ENCODE measurements at regions not wholly inside any gene's neighbourhood (a gene's known extent, or its start where the extent isn't known, plus 50 kb on each side); places are given as distances from the start of the nearest gene placed in this dataset.
"Not testable (repeated sequence)": the region's sequence is repeated elsewhere in the genome, so short reads cannot be mapped to it uniquely, and the experiment has no call there.

GRCh38 chrX:7372825-7373525, 225.0 kb upstream of the PUDP start:
- no peak for DNase-seq

DNA sequence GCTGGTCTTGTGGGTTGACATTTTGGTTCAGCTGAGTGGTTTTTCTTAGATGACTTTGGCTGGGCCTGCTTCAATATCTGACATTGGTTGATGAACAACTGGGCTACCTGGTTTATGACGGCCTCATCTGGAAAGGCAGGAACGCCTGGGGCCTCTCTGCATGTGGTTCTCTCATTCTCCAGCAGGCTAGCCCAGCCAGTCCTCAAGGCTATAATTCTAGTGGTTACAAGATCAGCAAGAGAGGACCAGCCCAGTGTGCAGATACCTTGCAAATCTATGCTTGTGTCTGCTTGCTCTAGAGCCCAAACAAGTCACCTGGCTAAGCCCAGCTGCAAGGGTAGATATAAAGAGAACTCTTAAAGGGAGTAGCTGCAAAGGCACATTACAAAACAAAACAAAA, 214.2 kb upstream of the PUDP start:
- DNase-seq, result no peak

- no peak for DNase-seq
Measured at GRCh38 chrX:7351926-7352325, 204.0 kb upstream of the PUDP start.

GRCh38 chrX:7347465-7347864, 199.5 kb upstream of the PUDP start:
- no peak for DNase-seq

DNA sequence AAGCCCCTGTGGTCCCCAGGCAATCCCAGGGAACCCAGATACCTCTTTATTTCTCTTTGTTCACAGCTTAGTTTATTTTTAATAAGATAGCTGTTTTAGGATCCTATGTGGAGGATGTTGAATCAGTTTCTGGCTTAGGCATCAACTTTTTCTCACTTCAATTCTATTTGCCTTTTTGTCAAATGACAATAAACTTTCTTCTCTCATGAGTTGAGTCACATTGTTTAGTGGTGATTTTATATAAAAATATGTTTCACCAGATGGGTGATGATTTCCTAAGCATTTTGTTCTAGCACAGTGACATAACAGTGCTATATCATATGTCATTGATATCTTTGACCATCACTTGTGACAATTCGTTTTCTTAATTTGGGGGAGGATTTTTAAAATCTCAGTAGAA, 198.1 kb upstream of the PUDP start:
- DNase-seq, result no peak

GRCh38 chrX:7343181-7343580, 195.2 kb upstream of the PUDP start:
- no peak for DNase-seq

GRCh38 chrX:7335816-7336362, 187.9 kb upstream of the PUDP start:
- not testable (repeated sequence) for DNase-seq

DNA sequence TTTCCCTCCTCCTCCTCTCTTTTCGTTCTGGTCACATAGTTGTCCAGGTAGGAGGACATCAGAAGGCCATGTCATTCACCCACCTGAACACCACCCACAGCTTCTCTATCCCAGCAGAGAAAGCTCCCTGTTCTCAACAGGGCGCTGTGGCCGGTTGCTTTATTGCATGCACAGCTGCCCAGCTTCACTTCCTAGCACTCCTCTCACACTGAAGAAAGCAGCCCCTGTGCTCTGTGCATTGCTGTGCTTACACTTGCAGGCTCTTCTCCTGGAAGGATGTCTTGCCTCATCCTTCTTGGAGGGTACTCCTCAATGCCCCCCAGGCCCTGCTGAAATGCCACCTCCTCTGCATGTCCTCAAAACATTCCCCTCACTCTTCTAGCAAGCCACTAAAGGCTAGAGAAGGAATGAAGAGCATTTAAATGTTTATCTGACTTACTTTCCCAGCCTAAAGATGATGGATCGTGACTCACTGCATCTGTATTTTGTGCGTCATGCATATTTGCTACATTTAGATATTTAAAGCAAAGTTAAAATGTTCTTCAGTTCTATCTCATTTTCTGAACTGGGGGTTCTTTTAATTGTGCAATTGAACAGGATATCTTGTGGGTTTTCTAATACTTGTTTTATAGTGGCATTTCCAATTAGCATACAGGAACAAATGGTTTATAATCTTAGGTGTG, 186.4 kb upstream of the PUDP start:
- DNase-seq, result no peak

- no peak for DNase-seq
Measured at GRCh38 chrX:7330971-7331746, 183.2 kb upstream of the PUDP start.

DNA sequence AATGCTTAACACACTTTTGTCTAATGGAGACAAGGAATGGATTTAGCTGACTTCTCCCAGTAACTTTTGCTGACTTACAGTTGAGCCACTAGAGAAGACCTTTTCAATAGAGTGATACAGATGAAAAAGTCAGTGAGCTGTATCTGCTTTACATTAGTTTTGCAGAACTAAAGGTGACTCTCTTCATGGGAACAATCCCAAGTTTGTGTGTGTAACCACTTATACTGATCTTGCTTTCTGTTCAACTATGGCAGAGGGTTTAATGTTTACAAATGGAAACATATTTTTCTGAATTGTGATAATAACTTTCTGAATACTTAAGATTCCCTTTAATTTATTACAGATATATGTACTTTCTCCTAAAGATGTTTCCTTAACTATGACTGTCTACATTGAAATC, 182.6 kb upstream of the PUDP start:
- DNase-seq, result no peak

DNA sequence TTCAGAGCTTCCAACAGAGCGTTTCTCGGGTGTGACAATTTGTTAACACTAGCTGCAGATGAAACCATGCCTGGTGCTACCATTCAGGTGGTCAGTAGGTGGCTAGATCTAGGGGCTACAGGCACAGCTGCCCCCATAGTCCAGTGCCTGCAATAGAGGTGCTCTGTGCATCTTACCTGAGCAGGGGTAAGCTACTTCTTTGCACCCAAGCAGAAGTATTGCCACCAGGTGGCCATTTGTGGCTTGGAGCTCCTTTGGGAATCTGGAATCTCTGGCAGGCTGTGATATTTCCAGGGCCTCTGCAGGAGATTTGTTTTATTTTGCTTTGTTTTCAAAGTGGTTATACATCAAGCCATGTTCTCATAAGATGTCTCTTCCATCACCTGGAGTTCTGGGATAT, 170.7 kb upstream of the PUDP start:
- DNase-seq, result no peak

GRCh38 chrX:7318241-7318640, 170.3 kb upstream of the PUDP start:
- no peak for DNase-seq

DNA sequence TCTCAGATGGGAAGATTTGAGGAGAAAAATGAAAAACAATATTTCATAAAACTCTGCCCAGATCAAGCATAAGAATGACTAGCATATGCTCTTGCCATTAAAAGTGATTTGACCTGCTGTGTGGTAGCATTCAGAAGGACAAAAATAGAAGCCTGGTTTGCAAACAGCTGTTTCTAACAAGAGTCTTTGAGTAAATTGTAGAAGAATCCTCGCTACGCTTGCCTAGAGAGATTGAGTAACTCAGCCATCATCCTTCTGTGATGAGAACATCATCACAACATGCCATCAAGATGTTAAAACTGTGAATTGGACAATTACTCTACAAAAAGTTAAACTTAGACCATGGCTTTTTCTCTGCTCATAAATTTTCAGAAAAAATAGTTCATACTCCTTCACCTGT, 168.9 kb upstream of the PUDP start:
- no peak for DNase-seq

DNA sequence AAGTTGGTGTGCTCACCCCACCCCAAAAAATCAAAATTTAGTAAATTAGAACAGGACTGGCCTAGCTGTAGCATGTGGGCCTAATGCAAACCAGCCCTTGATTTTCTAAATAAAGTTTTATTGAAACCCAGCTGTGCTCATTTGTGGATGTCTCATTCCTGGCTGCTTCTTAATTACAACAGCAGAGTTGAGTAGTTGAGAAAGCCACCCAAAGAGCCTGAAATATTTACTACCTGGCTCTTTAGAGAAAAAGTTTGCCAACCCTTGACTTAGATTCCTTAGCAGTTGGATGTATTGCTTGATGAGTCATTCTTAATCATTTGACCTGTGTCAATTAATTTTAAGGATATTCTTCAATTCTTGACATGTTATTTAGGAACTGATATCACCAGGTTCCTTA, 168.3 kb upstream of the PUDP start:
- DNase-seq, result no peak

DNA sequence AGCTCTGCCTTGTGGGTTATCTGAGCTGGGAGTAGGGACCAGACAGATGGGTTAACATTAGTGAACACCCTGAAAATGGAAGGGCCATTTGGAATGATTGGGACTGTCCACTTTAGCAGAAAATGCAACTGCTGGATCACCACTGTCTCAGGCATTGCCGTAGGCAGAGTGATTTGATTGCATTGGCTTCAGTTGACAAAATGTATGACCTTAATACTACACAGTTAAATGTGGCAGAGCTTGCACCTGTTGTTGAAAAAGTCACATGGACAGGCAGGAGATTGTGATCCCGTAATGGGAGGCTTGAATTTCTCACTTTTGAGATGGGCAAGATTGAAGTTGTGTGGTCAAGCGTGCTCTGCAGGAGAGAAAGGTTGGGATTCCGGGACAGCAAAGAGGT, 166.5 kb upstream of the PUDP start:
- DNase-seq, result no peak

DNA sequence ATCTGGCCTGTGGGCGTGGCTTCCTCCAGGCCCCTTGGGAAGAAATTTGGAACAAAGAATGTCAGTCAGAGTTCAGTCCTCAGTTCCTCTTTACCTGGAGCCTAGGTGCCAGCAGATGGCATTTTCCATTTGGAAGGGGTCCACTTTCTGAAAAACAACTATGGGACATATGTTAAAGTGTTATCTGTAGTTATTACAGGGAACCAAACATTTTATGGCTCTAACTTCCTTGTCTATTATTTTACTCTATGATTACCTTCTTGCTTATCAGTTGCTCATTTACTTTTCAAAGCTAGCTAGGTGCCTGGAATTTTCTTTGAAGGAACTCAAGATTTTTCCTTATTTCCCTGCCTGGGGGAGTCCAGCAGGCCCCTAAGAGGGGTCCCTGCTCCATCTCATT, 159.8 kb upstream of the PUDP start:
- no peak for DNase-seq

DNA sequence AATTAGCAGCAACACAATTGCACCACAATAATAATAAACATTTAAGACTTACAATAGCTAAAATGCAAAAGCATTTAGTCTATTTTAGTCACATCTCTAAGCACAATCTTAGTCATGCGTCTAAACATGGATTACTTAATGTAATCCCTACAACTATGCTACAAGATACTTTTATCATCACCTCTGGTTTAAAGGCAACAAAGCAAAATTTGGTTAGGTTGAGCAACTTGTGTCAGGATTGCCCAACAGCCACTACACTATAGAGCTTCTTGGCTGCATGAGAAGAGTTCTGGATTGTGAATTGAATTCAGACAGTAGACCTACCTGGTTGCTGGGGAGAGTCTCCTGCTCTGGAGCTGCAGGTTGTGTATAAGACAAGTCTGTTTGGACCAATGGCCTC, 146.5 kb upstream of the PUDP start:
- peak; percentile 9 to 23 for DNase-seq

- DNase-seq, result no peak
Measured at GRCh38 chrX:7286168-7286837, 138.3 kb upstream of the PUDP start.

DNA sequence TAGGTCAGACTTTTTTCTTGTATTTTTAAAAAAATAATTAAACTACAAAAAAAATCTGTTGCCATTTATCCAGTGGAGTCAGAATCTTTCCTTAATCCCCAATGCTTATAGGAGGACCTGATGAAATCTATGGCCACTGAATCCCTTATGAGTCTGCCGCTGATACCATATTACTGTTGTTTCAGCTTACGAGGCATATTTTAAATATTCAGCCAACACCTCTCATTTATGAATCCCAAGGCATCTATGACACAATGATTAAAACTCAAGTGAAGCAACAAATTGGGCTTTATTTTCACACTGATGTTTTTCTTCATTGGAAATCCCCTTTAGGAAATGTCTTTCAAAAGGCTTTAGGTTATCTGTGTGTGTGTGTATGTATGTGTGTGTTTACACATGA, 137.8 kb upstream of the PUDP start:
- no peak for DNase-seq

- DNase-seq, result no peak
Measured at GRCh38 chrX:7283741-7284140, 135.8 kb upstream of the PUDP start.

GRCh38 chrX:7280520-7280919, 132.6 kb upstream of the PUDP start:
- no peak for DNase-seq

DNA sequence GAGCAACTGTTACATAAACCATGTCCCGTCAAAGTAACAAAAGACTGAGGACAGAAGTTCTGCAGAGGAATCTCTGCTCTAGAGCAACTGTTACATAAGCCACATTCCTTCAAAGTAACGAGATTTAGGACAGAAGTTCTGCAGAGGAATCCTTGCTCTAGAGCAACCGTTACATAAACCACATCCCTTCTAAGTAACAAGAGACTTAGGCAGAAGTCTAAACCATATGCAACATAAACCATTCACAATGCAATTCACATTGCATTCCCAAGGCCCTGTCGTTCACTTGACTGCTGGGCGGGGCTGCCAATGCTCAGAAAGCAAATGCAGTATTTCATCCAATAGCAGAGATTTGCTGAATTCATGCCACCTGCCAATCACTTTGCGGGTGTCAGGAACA, 124.4 kb upstream of the PUDP start:
- no peak for DNase-seq

GRCh38 chrX:7270933-7271332, 123.0 kb upstream of the PUDP start:
- DNase-seq, result no peak
